ENCODE measurements at regions not wholly inside any gene's neighbourhood (a gene's known extent, or its start where the extent isn't known, plus 50 kb on each side); places are given as distances from the start of the nearest gene placed in this dataset.
A peak's percentile ranks its signal among the peaks of the same experiment; 100 is the strongest.

DNA sequence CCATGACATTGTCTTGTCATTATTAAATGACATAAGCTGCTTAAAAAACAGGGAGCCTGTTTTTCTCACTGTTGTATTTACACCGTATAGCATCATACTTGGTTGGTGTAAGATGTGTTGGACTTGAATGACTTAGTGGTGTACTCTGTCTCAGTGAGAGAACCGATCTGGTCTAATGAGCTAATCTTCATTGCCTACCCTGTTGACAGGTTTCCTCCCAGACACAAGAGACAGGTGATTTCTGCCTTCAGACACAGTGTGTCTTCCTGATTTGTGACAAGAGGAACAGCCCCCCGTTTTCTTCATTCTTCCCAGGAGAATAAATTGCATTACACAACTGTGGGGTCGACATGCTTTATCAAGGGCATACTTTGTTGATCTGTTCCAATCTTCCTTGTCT is 137.2 kb upstream of the ID4 start:
- peak overlapping the region; percentile 63 for H3K4me2 ChIP-seq (ENCODE audit: low read length)
- H3K27ac ChIP-seq (ENCODE audit: low read length): peak overlapping the region; percentile 73
- no peaks in the 10 kb centered on the region for H4K20me1 ChIP-seq (ENCODE audit: insufficient read depth)
- no peaks in the 10 kb centered on the region for H3K79me2 ChIP-seq (replicated peaks; ENCODE audit: insufficient read depth, low read length)
- H3K9me3 ChIP-seq (ENCODE audit: low read length): no peaks in the 10 kb centered on the region
- peak overlapping the region; percentile 40 for H3K9ac ChIP-seq (ENCODE audit: low read length)
- H3K36me3 ChIP-seq (ENCODE audit: insufficient read depth, low read length): no peaks in the 10 kb centered on the region
- no peak overlapping the region for H2AFZ ChIP-seq (ENCODE audit: low read depth, low read length)
- H3K27me3 ChIP-seq (ENCODE audit: insufficient read depth, low read depth, low read length): no peaks in the 10 kb centered on the region
- TF ChIP-seq, protein P1, sequence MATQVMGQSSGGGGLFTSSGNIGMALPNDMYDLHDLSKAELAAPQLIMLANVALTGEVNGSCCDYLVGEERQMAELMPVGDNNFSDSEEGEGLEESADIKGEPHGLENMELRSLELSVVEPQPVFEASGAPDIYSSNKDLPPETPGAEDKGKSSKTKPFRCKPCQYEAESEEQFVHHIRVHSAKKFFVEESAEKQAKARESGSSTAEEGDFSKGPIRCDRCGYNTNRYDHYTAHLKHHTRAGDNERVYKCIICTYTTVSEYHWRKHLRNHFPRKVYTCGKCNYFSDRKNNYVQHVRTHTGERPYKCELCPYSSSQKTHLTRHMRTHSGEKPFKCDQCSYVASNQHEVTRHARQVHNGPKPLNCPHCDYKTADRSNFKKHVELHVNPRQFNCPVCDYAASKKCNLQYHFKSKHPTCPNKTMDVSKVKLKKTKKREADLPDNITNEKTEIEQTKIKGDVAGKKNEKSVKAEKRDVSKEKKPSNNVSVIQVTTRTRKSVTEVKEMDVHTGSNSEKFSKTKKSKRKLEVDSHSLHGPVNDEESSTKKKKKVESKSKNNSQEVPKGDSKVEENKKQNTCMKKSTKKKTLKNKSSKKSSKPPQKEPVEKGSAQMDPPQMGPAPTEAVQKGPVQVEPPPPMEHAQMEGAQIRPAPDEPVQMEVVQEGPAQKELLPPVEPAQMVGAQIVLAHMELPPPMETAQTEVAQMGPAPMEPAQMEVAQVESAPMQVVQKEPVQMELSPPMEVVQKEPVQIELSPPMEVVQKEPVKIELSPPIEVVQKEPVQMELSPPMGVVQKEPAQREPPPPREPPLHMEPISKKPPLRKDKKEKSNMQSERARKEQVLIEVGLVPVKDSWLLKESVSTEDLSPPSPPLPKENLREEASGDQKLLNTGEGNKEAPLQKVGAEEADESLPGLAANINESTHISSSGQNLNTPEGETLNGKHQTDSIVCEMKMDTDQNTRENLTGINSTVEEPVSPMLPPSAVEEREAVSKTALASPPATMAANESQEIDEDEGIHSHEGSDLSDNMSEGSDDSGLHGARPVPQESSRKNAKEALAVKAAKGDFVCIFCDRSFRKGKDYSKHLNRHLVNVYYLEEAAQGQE (IDR thresholded peaks at IDR 0.05; ENCODE audit: borderline replicate concordance): peak; percentile 77
- TF ChIP-seq RAD21 (conservative IDR thresholded peaks at IDR 0.05) (peak; percentile 34), EP300 (conservative IDR thresholded peaks at IDR 0.05; ENCODE audit: poor library complexity, severe bottlenecking) (peak; percentile 95), EZH2 (IDR thresholded peaks at IDR 0.05; ENCODE audit: borderline replicate concordance, insufficient read depth, low read length, poor library complexity, severe bottlenecking) (no peak), TAF1 (IDR thresholded peaks at IDR 0.05; ENCODE audit: low read depth) (no peak), MXI1 (conservative IDR thresholded peaks at IDR 0.05; ENCODE audit: poor library complexity, severe bottlenecking) (peak; percentile 28), POLR2AphosphoS5 (IDR thresholded peaks at IDR 0.05) (peak; percentile 89), SMC3 (conservative IDR thresholded peaks at IDR 0.05; ENCODE audit: poor library complexity) (no peak)
- TF ChIP-seq, protein P2, sequence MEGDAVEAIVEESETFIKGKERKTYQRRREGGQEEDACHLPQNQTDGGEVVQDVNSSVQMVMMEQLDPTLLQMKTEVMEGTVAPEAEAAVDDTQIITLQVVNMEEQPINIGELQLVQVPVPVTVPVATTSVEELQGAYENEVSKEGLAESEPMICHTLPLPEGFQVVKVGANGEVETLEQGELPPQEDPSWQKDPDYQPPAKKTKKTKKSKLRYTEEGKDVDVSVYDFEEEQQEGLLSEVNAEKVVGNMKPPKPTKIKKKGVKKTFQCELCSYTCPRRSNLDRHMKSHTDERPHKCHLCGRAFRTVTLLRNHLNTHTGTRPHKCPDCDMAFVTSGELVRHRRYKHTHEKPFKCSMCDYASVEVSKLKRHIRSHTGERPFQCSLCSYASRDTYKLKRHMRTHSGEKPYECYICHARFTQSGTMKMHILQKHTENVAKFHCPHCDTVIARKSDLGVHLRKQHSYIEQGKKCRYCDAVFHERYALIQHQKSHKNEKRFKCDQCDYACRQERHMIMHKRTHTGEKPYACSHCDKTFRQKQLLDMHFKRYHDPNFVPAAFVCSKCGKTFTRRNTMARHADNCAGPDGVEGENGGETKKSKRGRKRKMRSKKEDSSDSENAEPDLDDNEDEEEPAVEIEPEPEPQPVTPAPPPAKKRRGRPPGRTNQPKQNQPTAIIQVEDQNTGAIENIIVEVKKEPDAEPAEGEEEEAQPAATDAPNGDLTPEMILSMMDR (IDR thresholded peaks at IDR 0.05; ENCODE audit: poor library complexity, severe bottlenecking): no peak
- H3K9me2 ChIP-seq (ENCODE audit: insufficient read depth, low read length): no peaks in the 10 kb centered on the region
- peak overlapping the region; percentile 50 for H3K4me3 ChIP-seq (ENCODE audit: low read length)
- no peaks in the 10 kb centered on the region for H3F3A ChIP-seq (ENCODE audit: insufficient read depth, low read length, poor library complexity, severe bottlenecking)

DNA sequence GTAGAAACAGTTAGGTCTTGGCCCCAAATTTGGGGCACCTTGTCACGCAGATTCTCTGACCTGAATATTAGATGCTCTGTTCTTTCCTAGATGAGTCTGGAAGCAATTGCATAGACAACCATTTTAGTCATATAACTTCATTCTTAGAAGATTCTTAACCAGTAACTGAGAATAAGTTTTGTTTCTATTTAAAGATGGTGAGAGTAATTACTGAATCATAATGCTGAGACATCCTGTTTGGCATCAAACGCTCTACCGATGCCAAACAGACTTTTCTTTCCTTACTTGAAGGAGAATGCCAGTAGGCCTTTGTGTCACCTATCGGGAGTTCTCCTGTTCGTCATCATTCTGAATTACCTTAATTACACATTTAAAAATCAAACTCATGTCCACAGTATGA is 131.6 kb upstream of the ID4 start:
- Histone ChIP-seq H3K9ac (ENCODE audit: low read length) (no peak overlapping the region), H2AFZ (ENCODE audit: low read depth, low read length) (no peak overlapping the region), H3K79me2 (replicated peaks; ENCODE audit: insufficient read depth, low read length) (no peaks in the 10 kb centered on the region), H3K36me3 (ENCODE audit: insufficient read depth, low read length) (no peaks in the 10 kb centered on the region), H3K9me3 (ENCODE audit: low read length) (no peaks in the 10 kb centered on the region), H3K27me3 (ENCODE audit: insufficient read depth, low read depth, low read length) (no peaks in the 10 kb centered on the region), H4K20me1 (ENCODE audit: insufficient read depth) (no peaks in the 10 kb centered on the region), H3K9me2 (ENCODE audit: insufficient read depth, low read length) (no peaks in the 10 kb centered on the region), H3F3A (ENCODE audit: insufficient read depth, low read length, poor library complexity, severe bottlenecking) (no peaks in the 10 kb centered on the region), H3K27ac (ENCODE audit: low read length) (no peak overlapping the region), H3K4me2 (ENCODE audit: low read length) (no peak overlapping the region), H3K4me3 (ENCODE audit: low read length) (no peak overlapping the region)
- TF ChIP-seq EP300 (conservative IDR thresholded peaks at IDR 0.05; ENCODE audit: poor library complexity, severe bottlenecking) (no peak), MXI1 (conservative IDR thresholded peaks at IDR 0.05; ENCODE audit: poor library complexity, severe bottlenecking) (no peak), SMC3 (conservative IDR thresholded peaks at IDR 0.05; ENCODE audit: poor library complexity) (no peak), POLR2AphosphoS5 (IDR thresholded peaks at IDR 0.05) (no peak), RAD21 (conservative IDR thresholded peaks at IDR 0.05) (no peak), EZH2 (IDR thresholded peaks at IDR 0.05; ENCODE audit: borderline replicate concordance, insufficient read depth, low read length, poor library complexity, severe bottlenecking) (no peak), TAF1 (IDR thresholded peaks at IDR 0.05; ENCODE audit: low read depth) (no peak)
- TF ChIP-seq, protein P1 (IDR thresholded peaks at IDR 0.05; ENCODE audit: borderline replicate concordance): no peak
- TF ChIP-seq, protein P2 (IDR thresholded peaks at IDR 0.05; ENCODE audit: poor library complexity, severe bottlenecking): no peak
